ENCODE measurements at regions not wholly inside any gene's neighbourhood (a gene's known extent, or its start where the extent isn't known, plus 50 kb on each side); places are given as distances from the start of the nearest gene placed in this dataset.
"Not testable (repeated sequence)": the region's sequence is repeated elsewhere in the genome, so short reads cannot be mapped to it uniquely, and the experiment has no call there.

- ChIA-PET CTCF (no interaction called here), POLR2A (interaction anchor here (0.5 kb wide), 1 partner anchor 66 kb away, joined by 3 read pairs; no protein-coding TSS in a partner anchor)
- no peaks in the 10 kb centered on the region for H3K27me3 Mint-ChIP-seq (ENCODE audit: insufficient read depth, unreplicated experiment)
- no TSS peak for BruUV-seq (replicated peaks)
- H3K4me1 Mint-ChIP-seq (ENCODE audit: insufficient read depth, unreplicated experiment), result no peaks in the 10 kb centered on the region
- no peak for DNase-seq (ENCODE audit: unreplicated experiment)
- no peak overlapping the region for H3K27ac Mint-ChIP-seq (ENCODE audit: low read depth, unreplicated experiment)
- no peak overlapping the region for H3K4me3 Mint-ChIP-seq (ENCODE audit: unreplicated experiment)
- no peak for TF ChIP-seq CTCF (IDR thresholded peaks at IDR 0.05; ENCODE audit: unreplicated experiment)
- no peaks in the 10 kb centered on the region for H3K36me3 Mint-ChIP-seq (ENCODE audit: insufficient read depth, unreplicated experiment)
- intact Hi-C loops (cut with micrococcal nuclease), result no loop called here
- H3K9me3 Mint-ChIP-seq (ENCODE audit: unreplicated experiment), result no peaks in the 10 kb centered on the region
Observed at GRCh38 chr2:144642856-144643255, 122.9 kb upstream of the ZEB2 start.

- H3K9me3 Mint-ChIP-seq (ENCODE audit: unreplicated experiment), result no peaks in the 10 kb centered on the region
- H3K27me3 Mint-ChIP-seq (ENCODE audit: insufficient read depth, unreplicated experiment), result no peaks in the 10 kb centered on the region
- no peak overlapping the region for H3K4me3 Mint-ChIP-seq (ENCODE audit: unreplicated experiment)
- no peak for TF ChIP-seq CTCF (IDR thresholded peaks at IDR 0.05; ENCODE audit: unreplicated experiment)
- H3K36me3 Mint-ChIP-seq (ENCODE audit: insufficient read depth, unreplicated experiment), result no peaks in the 10 kb centered on the region
- BruUV-seq (replicated peaks), result no TSS peak
- no peak overlapping the region for H3K27ac Mint-ChIP-seq (ENCODE audit: low read depth, unreplicated experiment)
- no peaks in the 10 kb centered on the region for H3K4me1 Mint-ChIP-seq (ENCODE audit: insufficient read depth, unreplicated experiment)
- intact Hi-C loops (cut with micrococcal nuclease), result no loop called here
- ChIA-PET POLR2A (interaction anchor here (0.6 kb wide), 1 partner anchor 17 kb away, joined by 3 read pairs; no protein-coding TSS in a partner anchor), CTCF (interaction anchor here (0.6 to 0.8 kb wide), 3 partner anchors 9 to 1103 kb away, joined by 3 read pairs; no protein-coding TSS in a partner anchor)
- DNase-seq (ENCODE audit: unreplicated experiment), result no peak
Observed at GRCh38 chr2:144642131-144642530, 122.2 kb upstream of the ZEB2 start.

GRCh38 chr2:144638250-144638649 is 118.3 kb upstream of the ZEB2 start:
- POLR2A ChIA-PET; intact Hi-C loops (cut with micrococcal nuclease); H3K27me3 Mint-ChIP-seq (ENCODE audit: insufficient read depth, unreplicated experiment); BruUV-seq (replicated peaks); H3K36me3 Mint-ChIP-seq (ENCODE audit: insufficient read depth, unreplicated experiment); H3K4me3 Mint-ChIP-seq (ENCODE audit: unreplicated experiment); DNase-seq (ENCODE audit: unreplicated experiment); H3K4me1 Mint-ChIP-seq (ENCODE audit: insufficient read depth, unreplicated experiment); H3K27ac Mint-ChIP-seq (ENCODE audit: low read depth, unreplicated experiment): not testable (repeated sequence)
- CTCF ChIA-PET, result interaction anchor here (0.6 kb wide), 1 partner anchor 561 kb away, joined by 4 read pairs; no protein-coding TSS in a partner anchor
- H3K9me3 Mint-ChIP-seq (ENCODE audit: unreplicated experiment), result peaks cover 16% of the 10 kb centered on the region

GRCh38 chr2:144636860-144637259 is 116.9 kb upstream of the ZEB2 start:
- BruUV-seq (replicated peaks); CTCF ChIA-PET; H3K27me3 Mint-ChIP-seq (ENCODE audit: insufficient read depth, unreplicated experiment); H3K4me3 Mint-ChIP-seq (ENCODE audit: unreplicated experiment); intact Hi-C loops (cut with micrococcal nuclease); H3K4me1 Mint-ChIP-seq (ENCODE audit: insufficient read depth, unreplicated experiment); H3K27ac Mint-ChIP-seq (ENCODE audit: low read depth, unreplicated experiment); DNase-seq (ENCODE audit: unreplicated experiment); POLR2A ChIA-PET; H3K36me3 Mint-ChIP-seq (ENCODE audit: insufficient read depth, unreplicated experiment): not testable (repeated sequence)
- peaks cover 16% of the 10 kb centered on the region for H3K9me3 Mint-ChIP-seq (ENCODE audit: unreplicated experiment)

DNA sequence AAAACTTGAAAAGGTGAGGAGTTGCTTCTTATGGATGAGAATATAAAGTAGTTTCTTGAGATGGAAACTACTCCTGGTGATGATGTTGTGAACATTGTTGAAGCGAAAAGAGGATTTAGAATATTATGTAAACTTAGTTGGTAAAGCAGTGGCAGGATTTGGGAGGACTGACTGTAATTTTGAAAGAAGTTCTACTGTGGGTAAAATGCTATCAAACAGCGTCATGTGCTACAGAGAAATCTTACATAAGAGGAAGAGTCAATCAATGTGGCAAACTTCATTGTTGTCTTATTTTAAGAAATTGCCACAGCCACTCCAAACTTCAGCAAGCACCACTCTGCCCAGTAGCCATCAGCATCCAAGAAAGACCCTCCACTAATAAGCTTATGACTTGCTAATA is 112.9 kb upstream of the ZEB2 start:
- no TSS peak for BruUV-seq (replicated peaks)
- TF ChIP-seq CTCF (IDR thresholded peaks at IDR 0.05; ENCODE audit: unreplicated experiment), result no peak
- DNase-seq (ENCODE audit: unreplicated experiment), result no peak
- Mint-ChIP-seq H3K4me1 (ENCODE audit: insufficient read depth, unreplicated experiment) (peaks cover 11% of the 10 kb centered on the region), H3K4me3 (ENCODE audit: unreplicated experiment) (no peak overlapping the region), H3K36me3 (ENCODE audit: insufficient read depth, unreplicated experiment) (no peaks in the 10 kb centered on the region), H3K9me3 (ENCODE audit: unreplicated experiment) (peaks cover 16% of the 10 kb centered on the region), H3K27ac (ENCODE audit: low read depth, unreplicated experiment) (no peak overlapping the region), H3K27me3 (ENCODE audit: insufficient read depth, unreplicated experiment) (no peaks in the 10 kb centered on the region)
- POLR2A ChIA-PET, result interaction anchor here (0.7 kb wide), 1 partner anchor 77 kb away, joined by 3 read pairs; no protein-coding TSS in a partner anchor
- CTCF ChIA-PET, result no interaction called here
- intact Hi-C loops (cut with micrococcal nuclease), result no loop called here

Measured in MCF 10A (cell line).